Left colon (tissue), 2 donors: ENCODE measurements at regions not wholly inside any gene's neighbourhood (a gene's known extent, or its start where the extent isn't known, plus 50 kb on each side); places are given as distances from the start of the nearest gene placed in this dataset.

Experiments used
- ATAC-seq: fragments of 200-7000 bp; cut with Tn5 transposase; one replicate; pipeline ENCODE4 v1.9.1; 2020; ENCODE audit warnings: mild to moderate bottlenecking, moderate library complexity
- DNase-seq, 2 donors: peaks; one replicate each; pipeline ENCODE4 v3.0.0-alpha.2; 2020
- intact Hi-C, 2 donors: fragments of 100-400 bp; cut with DNase I in 1 of 2; cut with micrococcal nuclease in 1 of 2; formaldehyde crosslinking; loops; one replicate each; pipeline versions ENCODE4 v1.11.2 to v1.14.0; 2022; cut with DNase I, micrococcal nuclease
- donor health status: DM: no; HTN: no; CAD: no.
- donor health status: DM: yes; HTN: yes; CAD: no.

DNA sequence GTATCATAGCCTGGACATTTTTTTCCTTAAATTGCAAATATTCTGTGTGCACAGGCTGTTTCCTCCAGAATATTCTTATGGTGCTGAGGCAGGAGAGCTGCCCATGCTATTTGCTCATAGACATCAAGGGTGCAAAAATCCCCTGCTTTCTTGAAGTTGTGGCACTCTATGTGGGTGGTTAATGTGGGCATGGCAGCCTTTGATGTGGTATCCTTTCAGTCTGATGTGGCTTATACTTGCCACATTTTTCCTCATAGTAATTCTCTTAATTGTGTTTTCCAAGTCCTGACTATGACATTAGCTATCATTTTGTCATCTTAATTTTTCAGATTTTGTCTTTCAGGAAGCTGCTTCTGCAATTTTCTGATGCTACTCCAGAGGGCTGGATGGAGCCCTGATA lies 353.3 kb downstream of the YTHDC2 start:
- intact Hi-C loops = no loop called here
- no peak for ATAC-seq
- DNase-seq = no peak

DNA sequence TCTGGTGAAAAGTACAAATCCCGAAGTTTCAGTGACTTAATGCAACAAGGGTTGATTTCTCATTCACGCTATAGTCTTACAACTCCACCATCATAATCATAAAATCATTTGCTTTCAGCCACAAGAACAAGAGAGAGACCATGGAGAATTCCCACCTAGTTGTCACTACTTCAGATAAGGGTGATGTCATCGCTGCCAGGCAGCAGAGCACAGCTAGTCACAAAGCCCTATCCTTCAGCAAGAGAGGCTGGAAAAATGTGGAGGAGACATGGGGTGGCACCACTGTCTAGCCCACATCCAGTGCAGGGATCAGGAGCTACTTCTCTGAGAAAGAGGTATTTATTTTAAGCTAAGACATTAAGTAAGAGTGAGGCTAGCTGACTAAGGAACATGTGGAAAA lies 356.1 kb downstream of the YTHDC2 start:
- ATAC-seq (no peak), DNase-seq (no peak)
- intact Hi-C loops = no loop called here

DNA sequence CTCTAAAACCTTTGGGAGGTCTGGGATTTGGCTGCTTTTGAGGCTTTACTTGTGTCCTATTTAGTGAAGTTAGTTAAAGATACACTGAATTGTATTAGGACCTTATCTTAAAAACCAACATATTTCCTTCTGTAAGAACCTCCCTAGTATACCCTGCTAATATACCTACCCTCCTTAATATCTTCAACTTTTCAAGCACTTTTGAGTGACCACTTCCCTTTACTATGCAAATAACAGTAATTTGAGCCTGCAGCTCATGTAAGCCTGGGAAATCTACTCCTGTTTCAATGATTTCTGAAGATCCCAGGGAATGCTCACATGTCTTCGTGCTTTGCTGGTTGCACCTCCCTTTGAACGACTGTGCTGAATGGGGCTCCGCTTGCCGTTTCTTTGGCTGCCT lies 358.5 kb downstream of the YTHDC2 start:
- DNase-seq (no peak), ATAC-seq (no peak)
- intact Hi-C loops = no loop called here

DNA sequence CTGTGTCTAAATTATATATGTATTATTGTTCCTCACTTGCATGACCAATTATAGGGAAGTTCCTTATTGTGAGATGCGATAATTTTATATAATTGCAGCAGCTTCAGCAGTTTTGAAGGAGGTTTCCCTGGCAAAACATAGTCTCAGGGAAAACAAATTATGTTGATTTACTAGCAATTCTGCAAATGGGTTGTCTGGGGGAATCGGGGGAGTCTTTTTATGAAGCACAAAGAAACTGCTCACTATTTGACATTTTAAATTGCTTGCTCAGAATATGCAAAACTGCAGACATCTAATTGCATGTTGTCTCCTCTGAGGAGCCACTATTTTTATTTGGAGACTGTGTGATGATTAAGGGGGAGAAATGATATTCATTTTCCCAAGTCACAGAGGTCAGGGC lies 361.6 kb downstream of the YTHDC2 start:
- intact Hi-C loops = no loop called here
- ATAC-seq (no peak), DNase-seq (no peak)

DNA sequence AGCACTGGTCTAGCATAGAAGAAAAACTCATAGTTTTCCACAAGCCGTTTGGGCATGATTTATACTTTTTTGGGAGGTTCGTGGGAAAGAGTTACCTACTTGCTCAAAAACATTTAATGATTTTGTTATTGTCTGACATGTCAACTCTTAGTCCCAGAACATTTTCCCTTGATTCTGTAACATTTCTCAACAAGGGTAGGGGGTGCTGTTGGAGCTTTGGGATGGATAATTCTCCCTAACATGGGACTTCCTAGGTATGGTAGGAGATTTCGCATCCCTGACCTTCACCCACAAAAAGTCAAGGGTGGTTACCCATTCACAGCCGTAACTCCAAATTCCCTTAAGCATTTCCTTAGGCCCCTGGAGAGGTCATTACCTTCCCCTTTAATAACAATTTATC lies 378.0 kb downstream of the YTHDC2 start:
- intact Hi-C loops = no loop called here
- ATAC-seq = no peak
- DNase-seq = no peak

DNA sequence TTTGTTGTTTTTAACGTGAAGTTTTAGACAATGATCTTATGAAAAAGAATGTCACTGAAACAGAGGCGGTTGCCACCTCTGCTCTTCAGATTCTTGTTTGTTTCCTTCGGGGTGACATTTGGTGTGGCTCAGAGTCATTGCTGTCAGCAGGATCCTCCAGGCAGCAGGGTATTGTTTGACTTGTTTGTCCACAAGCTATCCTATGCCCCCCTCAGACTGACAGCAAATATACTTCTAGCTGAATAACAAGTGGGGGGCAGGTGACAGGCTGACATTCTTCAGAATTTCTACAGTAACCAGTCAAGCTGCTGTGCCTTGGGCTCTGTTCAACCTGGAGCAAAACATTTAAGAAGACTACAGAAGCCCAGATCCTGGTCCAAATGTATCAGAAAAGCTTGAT lies 383.3 kb downstream of the YTHDC2 start:
- DNase-seq = no peak
- intact Hi-C loops = no loop called here

DNA sequence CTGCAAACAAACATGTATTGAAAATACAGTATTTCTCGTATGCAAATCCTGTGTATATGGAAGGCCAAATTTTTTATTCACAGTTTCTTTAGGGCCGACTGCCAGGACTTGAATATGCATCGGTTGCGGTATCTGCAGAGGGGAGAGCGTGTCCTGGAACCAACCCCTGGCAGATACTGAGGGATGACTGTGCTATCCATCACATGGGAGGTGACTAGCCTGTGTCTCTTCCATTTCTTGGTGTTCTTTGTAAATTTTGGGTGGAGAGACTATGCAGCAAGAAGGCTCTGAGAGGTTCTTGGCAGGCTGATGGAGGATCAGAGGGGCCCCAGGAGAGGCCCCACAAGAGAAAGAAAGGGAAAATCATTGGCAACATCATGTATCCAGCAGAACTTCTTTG lies 384.3 kb downstream of the YTHDC2 start:
- ATAC-seq = no peak
- DNase-seq = no peak
- intact Hi-C loops = no loop called here

More for the DNA sequence above, 383.3 kb downstream of the YTHDC2 start:
- no peak for ATAC-seq

DNA sequence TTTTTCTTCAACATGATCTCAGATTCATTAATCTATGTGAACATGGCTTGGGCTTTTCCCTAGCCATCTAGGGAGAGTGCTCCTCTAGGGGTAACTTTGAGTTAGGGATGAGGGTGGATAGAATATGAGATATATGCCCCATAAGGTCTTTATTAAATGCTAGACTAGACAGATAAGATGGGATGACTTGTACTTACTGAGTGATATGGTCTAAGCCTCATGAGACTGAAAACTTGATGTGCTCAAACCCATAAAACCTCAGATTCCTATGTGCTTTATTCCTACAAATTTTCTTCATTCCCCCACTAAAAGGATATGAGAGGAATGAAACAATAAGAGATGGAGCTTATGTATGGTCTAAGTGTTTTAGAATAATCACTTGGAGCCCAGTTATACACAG lies 386.6 kb downstream of the YTHDC2 start:
- ATAC-seq = no peak
- no peak for DNase-seq
- intact Hi-C loops = no loop called here

DNA sequence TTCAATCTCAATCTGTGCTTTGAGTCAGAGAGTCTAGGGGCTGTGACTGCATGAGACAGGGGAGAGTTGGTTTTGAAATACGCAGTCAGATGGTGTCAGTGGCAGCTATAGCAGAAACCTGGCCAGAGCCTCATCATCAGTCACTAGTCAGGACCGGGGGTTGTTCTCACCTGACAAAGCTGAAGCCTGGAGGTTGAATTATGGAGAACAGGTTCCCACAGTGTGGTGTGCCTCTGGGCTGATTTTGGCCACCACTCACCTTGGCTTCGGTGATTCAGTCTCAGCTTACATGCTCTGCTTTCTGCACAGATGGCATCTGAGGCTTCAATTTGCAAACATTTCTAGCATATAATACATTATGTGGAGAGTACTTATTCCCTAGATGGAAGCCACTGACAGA lies 387.3 kb downstream of the YTHDC2 start:
- ATAC-seq (no peak), DNase-seq (no peak)
- intact Hi-C loops = no loop called here

DNA sequence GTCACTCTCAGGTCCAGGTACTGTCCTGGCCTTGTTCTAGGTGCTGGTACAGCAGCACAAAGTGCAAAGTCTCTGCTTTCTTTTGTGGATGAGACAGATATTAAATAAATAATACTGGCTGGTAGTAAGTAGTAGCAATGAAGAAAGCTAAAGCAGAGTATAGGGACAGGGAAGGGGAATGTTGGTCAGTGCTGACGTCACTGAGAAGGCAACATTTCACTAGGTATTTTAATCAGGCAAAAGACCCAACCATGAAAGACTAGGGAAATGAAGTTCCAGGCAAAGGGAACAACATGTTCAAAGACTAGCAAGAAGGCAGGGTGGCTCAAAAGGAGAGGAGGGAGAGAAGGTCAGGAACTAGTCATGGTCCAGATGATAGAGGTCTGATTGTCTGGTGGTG lies 388.2 kb downstream of the YTHDC2 start:
- DNase-seq = no peak
- ATAC-seq = no peak
- intact Hi-C loops = no loop called here

DNA sequence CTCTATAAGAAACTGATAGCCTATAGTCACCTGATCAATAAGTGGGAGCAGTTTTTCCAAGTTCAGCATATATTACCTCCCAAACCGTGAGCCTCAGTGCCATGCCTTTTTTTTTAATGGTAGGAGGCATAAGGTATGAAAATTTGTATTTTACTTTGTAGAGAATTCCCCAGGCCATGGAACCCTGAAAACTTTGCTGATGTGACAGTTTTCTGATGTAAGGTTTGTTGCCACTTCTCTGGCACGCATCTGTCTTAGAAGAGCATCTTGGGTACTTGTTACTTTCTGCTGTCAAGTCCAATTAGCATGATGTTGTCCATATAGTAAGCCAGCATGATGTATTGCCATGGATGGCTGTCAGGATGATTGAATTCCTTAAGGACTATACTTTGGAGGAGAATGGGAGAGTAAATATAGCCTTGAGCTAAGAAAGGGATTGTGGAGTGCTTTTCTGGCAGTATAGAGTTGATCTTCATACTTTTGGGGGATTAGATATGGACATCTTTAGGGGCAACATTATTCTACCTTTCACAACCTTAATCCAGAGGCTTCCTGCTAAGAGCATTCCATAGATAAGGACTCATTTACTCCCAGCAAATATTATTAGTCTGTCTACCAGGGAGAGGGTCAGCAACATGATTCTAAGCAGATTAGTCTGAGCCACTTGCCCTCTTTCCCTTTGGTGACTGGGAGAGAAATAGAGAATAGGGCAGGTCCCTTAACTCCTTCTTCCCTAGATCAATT lies 389.6 kb downstream of the YTHDC2 start:
- DNase-seq (no peak), ATAC-seq (no peak)
- intact Hi-C loops = no loop called here

DNA sequence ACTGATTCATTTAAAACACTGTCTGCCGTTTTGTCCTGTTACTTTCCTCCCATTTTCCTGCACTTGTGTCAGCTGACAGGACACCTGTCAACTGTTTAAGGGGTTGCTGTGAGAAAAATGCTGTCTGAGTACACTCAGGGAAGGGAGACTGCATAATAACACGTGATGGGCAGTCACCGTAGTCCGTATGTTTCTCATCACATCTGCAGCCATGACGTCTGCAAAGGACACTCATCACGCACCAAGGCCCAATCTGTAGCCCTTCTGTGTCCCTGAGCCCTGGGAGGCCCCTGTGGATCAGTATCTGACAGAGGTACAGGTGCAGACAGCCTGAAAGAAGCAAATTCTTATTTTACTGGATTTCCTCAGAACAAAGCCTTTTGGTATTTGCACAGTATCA lies 396.3 kb downstream of the YTHDC2 start:
- intact Hi-C loops = no loop called here
- DNase-seq = no peak
- ATAC-seq = no peak

DNA sequence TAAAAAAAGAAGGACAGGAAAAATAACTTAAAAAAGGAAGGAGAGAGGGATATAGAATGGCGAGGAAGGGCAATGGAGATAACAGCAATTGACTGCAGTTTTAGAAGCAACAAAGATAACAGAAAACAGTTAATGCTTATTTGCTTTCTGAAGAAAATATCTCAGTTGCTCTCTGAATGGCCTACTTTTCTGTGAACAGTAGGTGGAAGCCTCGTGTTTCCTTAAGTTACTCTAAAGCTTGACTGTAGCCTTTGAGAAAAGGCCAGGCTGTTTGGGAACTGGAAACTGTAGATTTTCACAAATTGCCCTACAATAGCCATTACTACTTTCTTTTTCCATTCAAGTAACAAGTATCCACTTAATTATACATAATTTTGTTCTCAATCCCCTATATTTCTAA lies 404.5 kb downstream of the YTHDC2 start:
- ATAC-seq = no peak
- DNase-seq = no peak
- intact Hi-C loops = no loop called here

DNA sequence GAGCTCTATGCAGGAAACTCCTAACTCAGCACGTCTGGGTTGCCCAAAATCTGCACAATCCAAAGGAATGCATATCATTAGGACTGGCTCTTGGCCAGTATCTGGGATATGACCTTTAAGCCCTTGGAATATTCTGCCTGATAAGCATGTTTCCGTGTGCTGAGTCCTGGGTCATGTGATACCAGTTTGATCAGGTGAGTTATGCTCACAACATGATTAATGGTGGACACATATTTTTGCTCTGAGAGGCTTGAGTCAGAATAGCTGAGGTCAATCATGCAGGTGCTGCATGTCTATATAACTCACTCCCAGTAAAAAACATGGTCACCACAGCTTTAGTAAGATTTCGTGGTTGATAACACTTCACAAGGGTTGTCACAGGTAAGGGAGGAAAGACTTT lies 408.8 kb downstream of the YTHDC2 start:
- no peak for DNase-seq
- no peak for ATAC-seq

DNA sequence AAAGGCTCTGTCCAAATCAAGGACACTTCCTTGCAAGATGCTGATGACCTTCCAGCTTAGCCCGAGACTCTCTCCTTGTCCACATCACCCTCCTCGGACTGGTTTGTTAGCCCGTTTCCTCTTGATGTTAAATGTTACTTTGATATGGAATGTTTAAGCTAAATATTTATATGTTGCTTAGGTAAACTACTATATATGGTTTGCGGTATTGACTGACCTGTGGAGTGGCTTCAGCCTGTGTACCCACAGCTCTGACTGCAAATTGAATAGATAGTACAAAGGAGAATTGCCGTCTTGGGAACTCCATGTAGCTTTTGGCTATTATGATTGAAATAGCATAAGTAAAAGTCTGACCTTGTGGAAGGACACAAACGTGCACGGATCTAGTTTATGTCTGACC lies 422.0 kb downstream of the YTHDC2 start:
- intact Hi-C loops = no loop called here
- DNase-seq (no peak), ATAC-seq (no peak)

More for the DNA sequence above, 408.8 kb downstream of the YTHDC2 start:
- intact Hi-C loops = no loop called here

DNA sequence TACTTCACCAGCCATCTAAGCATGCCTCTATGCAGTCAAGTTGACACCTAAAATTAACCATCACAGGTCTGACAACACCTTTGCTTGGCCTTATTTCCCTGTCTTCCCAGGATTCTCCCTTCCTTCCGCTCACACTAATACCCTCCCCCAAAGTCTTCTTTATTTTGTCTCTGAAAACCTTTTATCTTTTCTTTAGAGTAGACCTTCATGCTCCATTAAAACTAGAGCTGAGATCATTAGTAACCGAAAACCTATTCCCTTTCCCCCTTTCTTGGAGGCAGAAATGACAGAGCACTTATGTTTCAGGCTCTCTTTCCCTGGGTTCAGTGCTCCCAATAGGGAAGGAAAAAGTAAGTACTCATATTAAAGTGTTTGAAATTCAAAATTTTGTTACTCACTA lies 423.8 kb downstream of the YTHDC2 start:
- ATAC-seq (no peak), DNase-seq (no peak)
- intact Hi-C loops = no loop called here

DNA sequence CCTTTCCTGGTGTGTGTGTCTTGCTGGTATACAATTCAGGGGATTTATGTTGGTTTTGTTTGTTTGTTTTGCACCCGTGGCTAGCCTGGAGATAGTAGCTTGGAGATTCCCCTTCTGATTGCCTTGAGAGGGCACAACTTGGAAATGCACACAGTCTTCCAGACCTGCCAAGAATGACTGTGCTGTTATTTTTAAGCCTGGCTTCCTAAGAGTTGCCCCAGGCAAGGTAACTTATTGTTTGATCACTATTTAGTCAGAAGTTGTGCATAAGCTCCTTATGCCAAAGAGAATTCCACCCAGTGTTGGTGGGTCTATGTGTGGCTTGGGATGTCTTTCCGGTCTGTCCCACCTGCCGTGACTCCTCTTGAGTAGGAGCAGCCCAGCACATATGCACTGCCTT lies 421.9 kb upstream of the KCNN2 start:
- intact Hi-C loops = no loop called here
- no peak for DNase-seq
- no peak for ATAC-seq

DNA sequence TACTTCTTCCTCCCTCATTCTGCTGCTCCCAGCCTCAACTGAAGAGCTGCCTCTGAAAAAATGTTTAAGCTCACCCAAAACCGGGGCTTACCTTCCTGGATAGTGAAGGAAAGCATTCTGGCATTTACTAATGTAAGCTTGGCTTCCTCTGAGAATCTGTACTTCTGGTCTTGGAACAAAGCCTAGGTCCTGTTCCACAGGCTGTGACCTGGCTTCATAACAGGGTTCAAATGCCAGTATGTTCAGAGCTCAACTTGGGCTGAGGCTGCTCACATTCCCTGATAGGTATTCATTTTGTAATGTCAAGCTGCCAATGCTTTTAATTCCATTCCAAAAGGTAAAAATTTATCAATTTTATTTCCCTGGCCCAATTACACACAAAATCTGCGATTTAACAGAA lies 411.7 kb upstream of the KCNN2 start:
- no peak for DNase-seq
- no peak for ATAC-seq
- intact Hi-C loops = no loop called here

DNA sequence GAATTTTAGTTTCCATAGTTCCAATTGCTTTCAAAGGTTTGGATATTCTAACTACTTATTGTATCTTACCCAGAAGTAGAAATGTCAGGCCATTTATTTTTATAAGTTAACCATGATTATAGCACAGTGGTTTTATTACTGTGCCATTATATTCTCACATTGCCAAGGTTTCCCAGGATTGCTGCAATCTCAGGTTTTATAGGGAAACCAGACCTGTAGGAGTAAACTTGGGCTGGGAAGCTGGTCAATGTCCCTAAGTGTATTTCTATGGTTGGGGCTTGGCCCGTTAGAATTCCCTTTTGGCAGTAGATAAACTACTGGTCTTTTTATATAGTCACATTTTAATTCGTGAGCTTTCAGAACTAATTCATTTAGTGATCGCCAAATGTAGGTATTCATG lies 396.6 kb upstream of the KCNN2 start:
- ATAC-seq = peak; percentile 99
- intact Hi-C loops = no loop called here
- no peak for DNase-seq

DNA sequence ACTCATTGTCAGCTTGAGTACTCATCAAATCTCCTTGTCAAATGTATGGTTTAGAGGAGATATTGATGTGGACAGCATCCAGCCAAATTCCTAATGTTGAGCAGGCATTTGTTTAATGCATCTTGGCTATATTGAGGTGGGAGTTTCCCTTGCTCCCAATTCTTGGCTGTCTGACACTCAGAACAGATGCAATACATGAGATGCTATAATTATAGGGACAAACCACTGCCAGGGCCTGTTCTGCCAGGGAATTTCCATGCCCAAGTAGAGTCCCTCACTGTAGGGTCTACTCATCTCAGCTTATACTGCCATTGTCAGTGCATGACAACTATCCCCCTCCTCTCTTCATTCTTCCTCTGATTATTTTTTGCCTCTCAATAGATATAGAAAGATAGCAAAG lies 392.0 kb upstream of the KCNN2 start:
- ATAC-seq (no peak), DNase-seq (no peak)
- intact Hi-C loops = no loop called here

DNA sequence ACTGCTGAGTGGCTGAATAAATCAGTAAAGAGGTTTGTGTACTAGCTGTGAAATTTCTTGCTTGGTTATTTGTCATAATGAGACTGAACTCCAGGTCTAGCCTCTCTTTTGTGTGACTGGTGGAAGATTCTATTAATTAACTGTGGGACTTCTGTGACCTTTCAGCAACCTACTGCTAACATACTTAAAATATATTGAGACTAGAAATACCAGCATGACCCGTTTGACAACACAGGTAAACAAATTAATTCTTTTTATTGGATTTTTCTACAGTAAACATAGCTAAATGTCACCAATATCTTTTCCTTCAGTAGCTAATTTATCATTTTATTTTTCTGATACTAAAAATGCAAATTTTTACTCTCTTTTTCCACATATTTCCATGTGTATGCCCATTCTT lies 390.4 kb upstream of the KCNN2 start:
- ATAC-seq (no peak), DNase-seq (no peak)
- intact Hi-C loops = no loop called here

DNA sequence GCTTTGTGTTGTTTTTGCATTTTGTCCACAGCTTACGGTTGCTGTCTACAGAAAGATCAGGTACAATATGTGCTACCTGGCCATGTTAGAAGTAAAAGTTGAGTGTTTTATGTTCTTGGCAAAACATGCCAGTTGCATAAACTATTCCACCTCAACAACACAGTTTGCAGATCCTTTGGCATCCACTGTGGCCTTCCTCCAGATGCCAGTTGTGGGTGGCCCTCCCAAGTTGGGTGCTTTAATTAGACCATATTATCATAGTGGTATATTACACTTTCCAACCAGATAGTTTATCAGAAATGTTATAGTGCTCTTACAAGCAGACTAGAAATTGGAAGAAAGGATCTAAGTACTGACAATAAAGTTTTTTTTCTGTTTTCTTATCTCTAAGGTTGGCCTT lies 386.9 kb upstream of the KCNN2 start:
- intact Hi-C loops = no loop called here
- DNase-seq = no peak

More for the DNA sequence above, 386.9 kb upstream of the KCNN2 start:
- ATAC-seq = no peak
